IMR-90 (cell line): ENCODE measurements at regions not wholly inside any gene's neighbourhood (a gene's known extent, or its start where the extent isn't known, plus 50 kb on each side); places are given as distances from the start of the nearest gene placed in this dataset.

ENCODE experiments used
- ATAC-seq: fragments of 200-7000 bp; cut with Tn5 transposase; 2 replicates; pipeline ENCODE4 v1.9.1; 2020; ENCODE audit warnings: low read depth, mild to moderate bottlenecking, moderate library complexity
- BruUV-seq: library from RNA; stranded (reverse); fragments of 400-500 nt; replicated peaks from 2 replicates; lab custom pipeline; 2021; lab: Mats Ljungman, UMichigan
- CTCF ChIA-PET: fragments of 300-600 bp; formaldehyde crosslinking; extraction: SDS; loops from one replicate; lab custom pipeline; 2021; ENCODE audit warnings: antibody characterized with exemption; lab: Yijun Ruan, JAX
- POLR2A ChIA-PET: fragments of 300-600 bp; sonication (Branson Sonifier 250); formaldehyde crosslinking; loops from one replicate; lab custom pipeline; 2022; ENCODE audit warnings: antibody characterized with exemption; ENCODE audit not compliant: unreplicated experiment; lab: Charles Lee
- DNase-seq: peaks from one replicate; pipeline ENCODE4 v3.0.0; 2013
- H2AFZ ChIP-seq: replicated peaks from 2 replicates; pipeline ENCODE3; 2013; ENCODE audit warnings: low read length, mild to moderate bottlenecking; ENCODE audit not compliant: poor library complexity
- H2AK5ac ChIP-seq: 2 replicates; pipeline ENCODE4 v1.6.1; 2013; ENCODE audit warnings: low read depth, low read length, inconsistent platforms
- H2AK9ac ChIP-seq: replicated peaks from 2 replicates; pipeline ENCODE3; 2013; ENCODE audit warnings: mild to moderate bottlenecking, low read depth, low read length, moderate library complexity; ENCODE audit not compliant: poor library complexity
- H2BK120ac ChIP-seq: 2 replicates; pipeline ENCODE4 v1.6.1; 2013; ENCODE audit warnings: low read depth, low read length, inconsistent platforms
- H2BK15ac ChIP-seq: 3 replicates; pipeline ENCODE4 v1.6.1; 2013; ENCODE audit warnings: low read depth, low read length, inconsistent platforms
- H2BK20ac ChIP-seq: 2 replicates; pipeline ENCODE4 v1.6.1; 2013; ENCODE audit warnings: low read depth, mild to moderate bottlenecking, inconsistent platforms, low read length, moderate library complexity
- H2BK5ac ChIP-seq: 2 replicates; pipeline ENCODE4 v1.6.1; 2013; ENCODE audit warnings: mild to moderate bottlenecking, low read depth, low read length, inconsistent platforms; ENCODE audit not compliant: poor library complexity, severe bottlenecking
- H3K14ac ChIP-seq: replicated peaks from 2 replicates; pipeline ENCODE4 v1.6.1; 2013; ENCODE audit warnings: low read depth, low read length, inconsistent platforms
- H3K18ac ChIP-seq: 2 replicates; pipeline ENCODE4 v1.6.1; 2013; ENCODE audit warnings: low read depth, low read length, control low read depth
- H3K23ac ChIP-seq: 2 replicates; pipeline ENCODE4 v1.6.1; 2013; ENCODE audit warnings: low read depth, low read length, inconsistent platforms
- H3K27ac ChIP-seq: 2 replicates; pipeline ENCODE4 v1.5.1; 2013; ENCODE audit warnings: mild to moderate bottlenecking, control low read depth, low read length; ENCODE audit not compliant: insufficient read depth
- H3K27me3 ChIP-seq: 2 replicates; pipeline ENCODE4 v1.6.1; 2013; ENCODE audit warnings: low read length; ENCODE audit not compliant: control insufficient read depth, insufficient read depth
- H3K36me3 ChIP-seq: 2 replicates; pipeline ENCODE4 v1.6.1; 2013; ENCODE audit warnings: low read length, mixed read lengths; ENCODE audit not compliant: control insufficient read depth, insufficient read depth
- H3K4ac ChIP-seq: 2 replicates; pipeline ENCODE4 v1.6.1; 2013; ENCODE audit warnings: low read depth, low read length, inconsistent platforms
- H3K4me1 ChIP-seq: 2 replicates; pipeline ENCODE4 v1.6.1; 2013; ENCODE audit warnings: low read length, mixed read lengths; ENCODE audit not compliant: control insufficient read depth, insufficient read depth
- H3K4me2 ChIP-seq: 2 replicates; pipeline ENCODE4 v1.6.1; 2013; ENCODE audit warnings: low read depth, mild to moderate bottlenecking, control low read depth, low read length, moderate library complexity
- H3K4me3 ChIP-seq: 2 replicates; pipeline ENCODE4 v1.5.1; 2013; ENCODE audit warnings: low read depth, mild to moderate bottlenecking, control low read depth, low read length, moderate library complexity; ENCODE audit not compliant: insufficient read depth
- H3K56ac ChIP-seq: 2 replicates; pipeline ENCODE4 v1.6.1; 2013; ENCODE audit warnings: low read length, inconsistent platforms; ENCODE audit not compliant: insufficient read depth; ENCODE audit errors: extremely low read depth
- H3K79me1 ChIP-seq, 2 experiments: 2 replicates each; pipeline ENCODE4 v1.6.1; 2013; ENCODE audit warnings: low read length in 2 of 2, inconsistent platforms in 1 of 2, low read depth in 1 of 2
- H3K9ac ChIP-seq: 2 replicates; pipeline ENCODE4 v1.6.1; 2013; ENCODE audit warnings: low read depth, low read length, control low read depth
- H3K9me1 ChIP-seq: 2 replicates; pipeline ENCODE4 v1.6.1; 2013; ENCODE audit warnings: low read length, inconsistent platforms; ENCODE audit not compliant: insufficient read depth
- H3K9me3 ChIP-seq: 2 replicates; pipeline ENCODE4 v1.6.1; 2013; ENCODE audit warnings: low read length; ENCODE audit not compliant: control insufficient read depth, insufficient read depth
- H4K20me1 ChIP-seq: 2 replicates; pipeline ENCODE4 v1.6.1; 2013; ENCODE audit warnings: low read length, inconsistent platforms; ENCODE audit not compliant: insufficient read depth
- H4K5ac ChIP-seq: 2 replicates; pipeline ENCODE4 v1.6.1; 2013; ENCODE audit warnings: mild to moderate bottlenecking, low read depth, low read length, control low read depth
- H4K8ac ChIP-seq, 2 experiments: 2 replicates each; pipeline ENCODE4 v1.6.1; 2013; ENCODE audit warnings: low read depth in 2 of 2, low read length in 2 of 2, control low read depth in 1 of 2, inconsistent platforms in 1 of 2
- H4K91ac ChIP-seq: 2 replicates; pipeline ENCODE4 v1.6.1; 2013; ENCODE audit warnings: low read depth, low read length, inconsistent platforms; ENCODE audit not compliant: insufficient read depth
- BHLHE40 ChIP-seq: fragments of 150-350 bp; IDR thresholded peaks from 2 replicates; pipeline ENCODE4 v1.6.1; 2016; ENCODE audit warnings: mild to moderate bottlenecking, low read depth, low read length
- MXI1 ChIP-seq: IDR thresholded peaks from 2 replicates; pipeline ENCODE4 v1.6.1; 2012; ENCODE audit warnings: low read depth, mild to moderate bottlenecking, low read length, moderate library complexity, borderline replicate concordance
- RFX5 ChIP-seq: IDR thresholded peaks from 2 replicates; pipeline ENCODE4 v1.8.0; 2012; ENCODE audit warnings: low read depth, mild to moderate bottlenecking, low read length, moderate library complexity
- WGBS, 2 experiments: methylation state at CpG; one replicate each; pipeline versions ENCODE4 v1.1.5 to v1.1.7; 2013; ENCODE audit warnings: missing lambda C conversion rate in 2 of 2; ENCODE audit not compliant: insufficient read length in 1 of 2; ENCODE audit errors: extremely low coverage in 2 of 2; 5-methylcytosine and 5-hydroxymethylcytosine counted together
- dilution Hi-C: fragments of 300-500 bp; cut with HindIII; formaldehyde crosslinking; loops from one replicate; pipeline ENCODE4 v1.14.3; 2018; ENCODE audit warnings: low sequenced_read_pairs; ENCODE audit not compliant: unreplicated experiment
- in situ Hi-C: fragments of 300-500 bp; cut with MboI; formaldehyde crosslinking; loops from 3 replicates; pipeline ENCODE4 v1.14.3; 2019; ENCODE audit warnings: low sequenced_read_pairs, inconsistent platforms, mixed read lengths
- intact Hi-C: fragments of 100-400 bp; cut with micrococcal nuclease; formaldehyde crosslinking; loops from 2 replicates; pipeline ENCODE4 v1.10.0; 2022
- TF ChIP-seq, protein P1 (sequence below): conservative IDR thresholded peaks from 2 replicates; pipeline ENCODE4 v1.5.1; 2012; ENCODE audit warnings: mild to moderate bottlenecking, low read depth, low read length, improper control_type of control experiment

- no peak overlapping the region for H3K14ac ChIP-seq
- H3K4me2 ChIP-seq = no peak overlapping the region
- H3K27me3 ChIP-seq = peaks cover 2% of the 10 kb centered on the region; the same call in 1 of the 2 replicates
- H4K20me1 ChIP-seq = no peaks in the 10 kb centered on the region
- no peak overlapping the region for H2AFZ ChIP-seq
- no peaks in the 10 kb centered on the region for H3K9me3 ChIP-seq
- TF ChIP-seq MXI1 (no peak), BHLHE40 (no peak), RFX5 (no peak)
- TF ChIP-seq, protein P1, sequence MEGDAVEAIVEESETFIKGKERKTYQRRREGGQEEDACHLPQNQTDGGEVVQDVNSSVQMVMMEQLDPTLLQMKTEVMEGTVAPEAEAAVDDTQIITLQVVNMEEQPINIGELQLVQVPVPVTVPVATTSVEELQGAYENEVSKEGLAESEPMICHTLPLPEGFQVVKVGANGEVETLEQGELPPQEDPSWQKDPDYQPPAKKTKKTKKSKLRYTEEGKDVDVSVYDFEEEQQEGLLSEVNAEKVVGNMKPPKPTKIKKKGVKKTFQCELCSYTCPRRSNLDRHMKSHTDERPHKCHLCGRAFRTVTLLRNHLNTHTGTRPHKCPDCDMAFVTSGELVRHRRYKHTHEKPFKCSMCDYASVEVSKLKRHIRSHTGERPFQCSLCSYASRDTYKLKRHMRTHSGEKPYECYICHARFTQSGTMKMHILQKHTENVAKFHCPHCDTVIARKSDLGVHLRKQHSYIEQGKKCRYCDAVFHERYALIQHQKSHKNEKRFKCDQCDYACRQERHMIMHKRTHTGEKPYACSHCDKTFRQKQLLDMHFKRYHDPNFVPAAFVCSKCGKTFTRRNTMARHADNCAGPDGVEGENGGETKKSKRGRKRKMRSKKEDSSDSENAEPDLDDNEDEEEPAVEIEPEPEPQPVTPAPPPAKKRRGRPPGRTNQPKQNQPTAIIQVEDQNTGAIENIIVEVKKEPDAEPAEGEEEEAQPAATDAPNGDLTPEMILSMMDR = no peak
- H4K8ac ChIP-seq = no peak overlapping the region
- CTCF ChIA-PET = no interaction called here
- POLR2A ChIA-PET = no interaction called here
- no peak overlapping the region for H4K5ac ChIP-seq
- no peaks in the 10 kb centered on the region for H3K79me1 ChIP-seq
- ATAC-seq (no peak), DNase-seq (no peak)
- no peaks in the 10 kb centered on the region for H3K9me1 ChIP-seq
- H3K18ac ChIP-seq = no peak overlapping the region
- H2AK5ac ChIP-seq = no peak overlapping the region
- in situ Hi-C loops (no loop called here), dilution Hi-C loops (no loop called here), intact Hi-C loops (no loop called here)
- no peak overlapping the region for H3K4ac ChIP-seq
- WGBS, 2 experiments = no CpG with 5 or more reads among the region's 4 CpGs
- H3K36me3 ChIP-seq = no peaks in the 10 kb centered on the region
- H3K4me1 ChIP-seq = no peaks in the 10 kb centered on the region
- no TSS peak for BruUV-seq
- H2BK20ac ChIP-seq = no peak overlapping the region
- H2BK5ac ChIP-seq = no peak overlapping the region
- H2BK120ac ChIP-seq = no peak overlapping the region
- no peak overlapping the region for H3K56ac ChIP-seq
- no peak overlapping the region for H3K9ac ChIP-seq
- no peak overlapping the region for H3K23ac ChIP-seq
- no peak overlapping the region for H2BK15ac ChIP-seq
- H4K91ac ChIP-seq = no peak overlapping the region
- H3K27ac ChIP-seq = no peak overlapping the region
- no peak overlapping the region for H3K4me3 ChIP-seq
- no peak overlapping the region for H2AK9ac ChIP-seq
Observed at GRCh38 chr3:81894598-81894997, 133.2 kb upstream of the GBE1 start.
